ENCODE measurements at regions not wholly inside any gene's neighbourhood (a gene's known extent, or its start where the extent isn't known, plus 50 kb on each side); places are given as distances from the start of the nearest gene placed in this dataset.

GRCh38 chr16:72428681-72429376, 256.9 kb upstream of the PMFBP1 start:
- no peaks in the 10 kb centered on the region for H3K4me1 ChIP-seq
- TF ChIP-seq POLR2AphosphoS5 (IDR thresholded peaks at IDR 0.05; ENCODE audit: insufficient read depth in 1 of 2, low read depth in 1 of 2) (no peak), POLR2A (IDR thresholded peaks at IDR 0.05) (no peak), CTCF (IDR thresholded peaks at IDR 0.05) (no peak)
- DNase-seq (ENCODE audit: extremely low spot score in 2 of 2) = no peak

GRCh38 chr16:72427783-72428331, 255.9 kb upstream of the PMFBP1 start:
- DNase-seq (ENCODE audit: extremely low spot score in 2 of 2) = no peak
- intact Hi-C loops (cut with DNase I) = no loop called here

More at GRCh38 chr16:72428681-72429376, 256.9 kb upstream of the PMFBP1 start:
- intact Hi-C loops (cut with DNase I) = no loop called here
- H3K27me3 ChIP-seq = no peaks in the 10 kb centered on the region
- no peak overlapping the region for H3K27ac ChIP-seq
- H3K4me3 ChIP-seq = no peak overlapping the region
- H3K36me3 ChIP-seq = no peaks in the 10 kb centered on the region
- no peaks in the 10 kb centered on the region for H3K9me3 ChIP-seq

GRCh38 chr16:72427051-72427782, 255.3 kb upstream of the PMFBP1 start:
- Histone ChIP-seq H3K36me3 (no peaks in the 10 kb centered on the region), H3K9me3 (peaks cover 4% of the 10 kb centered on the region), H3K4me1 (no peaks in the 10 kb centered on the region), H3K27ac (no peak overlapping the region), H3K27me3 (no peaks in the 10 kb centered on the region), H3K4me3 (no peak overlapping the region)
- intact Hi-C loops (cut with DNase I) = no loop called here
- no peak for DNase-seq (ENCODE audit: extremely low spot score in 2 of 2)
- TF ChIP-seq POLR2A (IDR thresholded peaks at IDR 0.05) (no peak), CTCF (IDR thresholded peaks at IDR 0.05) (no peak)

More at GRCh38 chr16:72427783-72428331, 255.9 kb upstream of the PMFBP1 start:
- Histone ChIP-seq H3K27me3 (no peaks in the 10 kb centered on the region), H3K27ac (no peak overlapping the region), H3K4me1 (no peaks in the 10 kb centered on the region), H3K9me3 (no peaks in the 10 kb centered on the region), H3K4me3 (no peak overlapping the region), H3K36me3 (no peaks in the 10 kb centered on the region)
- no peak for TF ChIP-seq POLR2AphosphoS5 (IDR thresholded peaks at IDR 0.05; ENCODE audit: insufficient read depth in 1 of 2, low read depth in 1 of 2)
- TF ChIP-seq POLR2A (IDR thresholded peaks at IDR 0.05) = no peak
- TF ChIP-seq CTCF (IDR thresholded peaks at IDR 0.05) = no peak

GRCh38 chr16:72426386-72426785, 254.4 kb upstream of the PMFBP1 start:
- H3K27me3 ChIP-seq = no peaks in the 10 kb centered on the region
- no peak overlapping the region for H3K27ac ChIP-seq
- intact Hi-C loops (cut with DNase I) = no loop called here
- no peaks in the 10 kb centered on the region for H3K4me1 ChIP-seq
- H3K4me3 ChIP-seq = no peak overlapping the region
- peaks cover 4% of the 10 kb centered on the region for H3K9me3 ChIP-seq
- no peak for DNase-seq (ENCODE audit: extremely low spot score in 2 of 2)
- TF ChIP-seq CTCF (IDR thresholded peaks at IDR 0.05) = no peak
- TF ChIP-seq POLR2A (IDR thresholded peaks at IDR 0.05) = no peak
- no peak for TF ChIP-seq POLR2AphosphoS5 (IDR thresholded peaks at IDR 0.05; ENCODE audit: insufficient read depth in 1 of 2, low read depth in 1 of 2)
- H3K36me3 ChIP-seq = no peaks in the 10 kb centered on the region

Measured in vagina (tissue), 2 donors.